ENCODE measurements at regions not wholly inside any gene's neighbourhood (a gene's known extent, or its start where the extent isn't known, plus 50 kb on each side); places are given as distances from the start of the nearest gene placed in this dataset.

GRCh38 chr16:64892835-64893785, 228.8 kb downstream of the CDH11 start:
- Histone ChIP-seq H3K36me3 (no peaks in the 10 kb centered on the region), H3K4me3 (peak overlapping the region in 1 of 4 donors; percentile 10), H3K4me1 (no peaks in the 10 kb centered on the region), H3K27ac (no peak overlapping the region), H3K27me3 (no peaks in the 10 kb centered on the region), H3K9me3 (no peaks in the 10 kb centered on the region)
- no peak for TF ChIP-seq POLR2A (IDR thresholded peaks at IDR 0.05)
- no peak for TF ChIP-seq POLR2AphosphoS5 (IDR thresholded peaks at IDR 0.05)
- TF ChIP-seq CTCF (IDR thresholded peaks at IDR 0.05): no peak
- no peak for TF ChIP-seq EP300 (IDR thresholded peaks at IDR 0.05)
- no peak for DNase-seq
- intact Hi-C loops (cut with DNase I): no loop called here
- WGBS, 2 donors: 60 to 61% methylated on average over 11 of the region's 11 CpGs

- intact Hi-C loops (cut with DNase I): no loop called here
- TF ChIP-seq POLR2AphosphoS5 (IDR thresholded peaks at IDR 0.05) (no peak), CTCF (IDR thresholded peaks at IDR 0.05) (no peak), EP300 (IDR thresholded peaks at IDR 0.05) (no peak), POLR2A (IDR thresholded peaks at IDR 0.05) (no peak)
- H3K4me1 ChIP-seq: no peaks in the 10 kb centered on the region
- no peaks in the 10 kb centered on the region for H3K9me3 ChIP-seq
- no peak overlapping the region for H3K4me3 ChIP-seq
- H3K27me3 ChIP-seq: no peaks in the 10 kb centered on the region
- no peaks in the 10 kb centered on the region for H3K36me3 ChIP-seq
- DNase-seq: no peak
- H3K27ac ChIP-seq: no peak overlapping the region
- 74 to 85% methylated on average over 2 of the region's 2 CpGs for WGBS, 2 donors
Measured at GRCh38 chr16:64889446-64889845, 232.4 kb downstream of the CDH11 start.

GRCh38 chr16:64887651-64888050, 234.2 kb downstream of the CDH11 start:
- no peaks in the 10 kb centered on the region for H3K9me3 ChIP-seq
- no peaks in the 10 kb centered on the region for H3K36me3 ChIP-seq
- TF ChIP-seq POLR2AphosphoS5 (IDR thresholded peaks at IDR 0.05) (no peak), CTCF (IDR thresholded peaks at IDR 0.05) (no peak), POLR2A (IDR thresholded peaks at IDR 0.05) (no peak), EP300 (IDR thresholded peaks at IDR 0.05) (no peak)
- peaks cover 0 to 5% (median under 1%) of the 10 kb centered on the region in 4 donors for H3K4me1 ChIP-seq
- H3K4me3 ChIP-seq: no peak overlapping the region
- intact Hi-C loops (cut with DNase I): no loop called here
- DNase-seq: no peak
- H3K27ac ChIP-seq: no peak overlapping the region
- H3K27me3 ChIP-seq: no peaks in the 10 kb centered on the region

- H3K27me3 ChIP-seq: no peaks in the 10 kb centered on the region
- no peak for DNase-seq
- TF ChIP-seq POLR2AphosphoS5 (IDR thresholded peaks at IDR 0.05) (no peak), CTCF (IDR thresholded peaks at IDR 0.05) (no peak), EP300 (IDR thresholded peaks at IDR 0.05) (no peak)
Measured at GRCh38 chr16:64882078-64882784, 239.6 kb downstream of the CDH11 start.

More at GRCh38 chr16:64882078-64882784, 239.6 kb downstream of the CDH11 start:
- H3K9me3 ChIP-seq: peaks cover 0 to 3% (median 0%) of the 10 kb centered on the region in 4 donors
- intact Hi-C loops (cut with DNase I): no loop called here
- H3K36me3 ChIP-seq: no peaks in the 10 kb centered on the region
- no peak overlapping the region for H3K4me3 ChIP-seq
- H3K27ac ChIP-seq: no peak overlapping the region
- WGBS, 2 donors: 76 to 79% methylated on average over 6 of the region's 6 CpGs
- peaks cover 0 to 8% (median 4%) of the 10 kb centered on the region in 4 donors for H3K4me1 ChIP-seq
